Spinal cord (tissue), 9 donors: ENCODE measurements at regions not wholly inside any gene's neighbourhood (a gene's known extent, or its start where the extent isn't known, plus 50 kb on each side); places are given as distances from the start of the nearest gene placed in this dataset.
"Not testable (repeated sequence)": the region's sequence is repeated elsewhere in the genome, so short reads cannot be mapped to it uniquely, and the experiment has no call there.

Experiments
- DNase-seq, 6 donors: peaks; one replicate each; pipeline versions ENCODE4 v3.0.0 to v3.0.0-alpha.2; 2013 to 2015; ENCODE audit warnings: low spot score in 6 of 6, low read depth in 4 of 6
- H3K27ac ChIP-seq: one replicate; pipeline ENCODE4 v1.5.1; 2013; ENCODE audit warnings: low read depth, low read length, control low read depth
- H3K27me3 ChIP-seq: one replicate; pipeline ENCODE4 v1.6.1; 2013; ENCODE audit warnings: low read length; ENCODE audit not compliant: control insufficient read depth, insufficient read depth
- H3K36me3 ChIP-seq: one replicate; pipeline ENCODE4 v1.6.1; 2013; ENCODE audit warnings: low read length; ENCODE audit not compliant: control insufficient read depth, insufficient read depth
- H3K4me1 ChIP-seq: one replicate; pipeline ENCODE4 v1.6.1; 2013; ENCODE audit warnings: low read length; ENCODE audit not compliant: control insufficient read depth, insufficient read depth
- H3K4me3 ChIP-seq: one replicate; pipeline ENCODE4 v1.5.1; 2013; ENCODE audit warnings: low read depth, low read length, control low read depth
- H3K9me3 ChIP-seq: one replicate; pipeline ENCODE4 v1.6.1; 2013; ENCODE audit warnings: low read length; ENCODE audit not compliant: control insufficient read depth, insufficient read depth
- WGBS: methylation state at CpG from one replicate; pipeline ENCODE4 v1.1.5; 2013; ENCODE audit warnings: missing lambda C conversion rate; ENCODE audit not compliant: insufficient coverage; 5-methylcytosine and 5-hydroxymethylcytosine counted together
- donor health status: healthy.

- H3K27ac ChIP-seq, result no peak overlapping the region
- peaks cover 4% of the 10 kb centered on the region for H3K4me1 ChIP-seq
- H3K4me3 ChIP-seq, result no peak overlapping the region
- DNase-seq, result peak in 1 of 6 donors; percentile 20
- WGBS, result 30% methylated on average over 3 of the region's 4 CpGs
- no peaks in the 10 kb centered on the region for H3K9me3 ChIP-seq
- no peaks in the 10 kb centered on the region for H3K27me3 ChIP-seq
- H3K36me3 ChIP-seq, result no peaks in the 10 kb centered on the region
These were observed 238.4 kb upstream of the CCDC196 start for GRCh38 chr14:66247662-66248193.

DNA sequence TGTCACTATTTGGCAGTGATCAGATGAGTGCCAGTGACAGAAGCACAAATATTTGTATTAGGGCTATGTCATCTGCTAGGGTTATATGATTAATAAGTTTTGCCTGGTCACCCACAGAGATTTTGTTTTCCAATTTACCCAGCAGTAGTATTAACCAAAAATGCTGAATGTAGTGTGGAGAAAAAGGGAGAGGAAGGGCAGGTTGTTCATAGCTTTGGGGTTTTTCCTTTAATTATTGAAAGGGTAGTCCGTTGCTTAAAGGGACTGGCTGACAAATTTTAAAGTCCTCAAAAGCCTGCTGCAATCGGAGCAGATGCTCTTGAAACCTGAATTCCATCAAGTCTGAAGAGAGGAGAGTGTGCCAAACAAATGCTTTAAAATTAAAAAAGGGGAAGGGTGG lies 237.9 kb upstream of the CCDC196 start:
- Histone ChIP-seq H3K36me3 (no peaks in the 10 kb centered on the region), H3K9me3 (no peaks in the 10 kb centered on the region), H3K4me1 (peaks cover 4% of the 10 kb centered on the region), H3K27me3 (no peaks in the 10 kb centered on the region), H3K4me3 (no peak overlapping the region), H3K27ac (no peak overlapping the region)
- peak in 2 of 6 donors; percentile 45 to 72 for DNase-seq
- 30% methylated on average over 1 of the region's 2 CpGs for WGBS

GRCh38 chr14:66249544-66249943 lies 236.6 kb upstream of the CCDC196 start:
- Histone ChIP-seq H3K4me1 (peaks cover 4% of the 10 kb centered on the region), H3K4me3 (no peak overlapping the region), H3K27me3 (no peaks in the 10 kb centered on the region), H3K9me3 (no peaks in the 10 kb centered on the region), H3K27ac (no peak overlapping the region), H3K36me3 (no peaks in the 10 kb centered on the region)
- DNase-seq, result peak in 1 of 6 donors; percentile 38
- 68% methylated on average over 2 of the region's 3 CpGs for WGBS

GRCh38 chr14:66254038-66254437 lies 232.1 kb upstream of the CCDC196 start:
- H3K9me3 ChIP-seq, result no peaks in the 10 kb centered on the region
- no peaks in the 10 kb centered on the region for H3K27me3 ChIP-seq
- 42% methylated on average over 2 of the region's 3 CpGs for WGBS
- H3K4me3 ChIP-seq, result no peak overlapping the region
- no peak overlapping the region for H3K27ac ChIP-seq
- DNase-seq, result peak in 1 of 6 donors; percentile 52
- H3K36me3 ChIP-seq, result no peaks in the 10 kb centered on the region
- no peaks in the 10 kb centered on the region for H3K4me1 ChIP-seq

DNA sequence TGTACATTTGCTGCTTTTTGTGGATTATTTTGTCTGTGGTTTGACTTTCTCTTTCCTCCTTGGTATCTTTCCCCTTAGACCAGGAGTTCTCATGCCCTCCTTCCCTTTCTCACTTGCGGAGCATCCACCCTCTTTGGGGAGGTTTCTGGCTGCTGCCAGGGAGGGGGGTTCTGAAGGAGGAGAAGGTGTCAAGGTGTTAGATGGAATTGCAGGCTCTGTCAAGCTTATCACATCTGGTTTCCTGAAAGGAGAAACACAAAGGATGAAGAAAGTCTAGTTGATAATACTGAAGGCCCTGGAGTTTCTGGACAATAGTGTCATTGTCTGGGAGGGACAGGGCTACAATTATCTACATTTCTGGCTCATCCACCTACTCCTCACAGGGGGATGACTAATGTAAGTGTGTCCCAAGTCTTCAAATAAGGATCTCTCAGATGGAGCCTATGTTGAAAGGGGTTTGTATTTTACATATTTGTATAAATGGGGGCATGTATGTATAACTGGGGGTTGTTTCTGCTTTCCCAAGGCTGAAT lies 217.3 kb upstream of the CCDC196 start:
- Histone ChIP-seq H3K9me3 (no peaks in the 10 kb centered on the region), H3K4me3 (no peak overlapping the region), H3K36me3 (no peaks in the 10 kb centered on the region), H3K27ac (no peak overlapping the region), H3K27me3 (no peaks in the 10 kb centered on the region), H3K4me1 (peaks cover 3% of the 10 kb centered on the region)
- DNase-seq, result no peak
- no CpG with 5 or more reads among the region's 1 CpG for WGBS

GRCh38 chr14:66272221-66272620 lies 213.9 kb upstream of the CCDC196 start:
- whole genome bisulfite sequencing, result no CpG with 5 or more reads among the region's 1 CpG
- H3K27ac ChIP-seq, result no peak overlapping the region
- no peaks in the 10 kb centered on the region for H3K27me3 ChIP-seq
- H3K36me3 ChIP-seq, result no peaks in the 10 kb centered on the region
- H3K9me3 ChIP-seq, result no peaks in the 10 kb centered on the region
- no peak for DNase-seq
- no peak overlapping the region for H3K4me3 ChIP-seq
- peaks cover 3% of the 10 kb centered on the region for H3K4me1 ChIP-seq

GRCh38 chr14:66273261-66273832 lies 212.8 kb upstream of the CCDC196 start:
- Histone ChIP-seq H3K4me3 (no peak overlapping the region), H3K4me1 (peaks cover 3% of the 10 kb centered on the region), H3K27ac (no peak overlapping the region), H3K27me3 (no peaks in the 10 kb centered on the region), H3K36me3 (no peaks in the 10 kb centered on the region), H3K9me3 (no peaks in the 10 kb centered on the region)
- DNase-seq, result peak in 2 of 6 donors; percentile 15 to 80
- no CpG with 5 or more reads among the region's 1 CpG for WGBS

GRCh38 chr14:66278418-66278817 lies 207.8 kb upstream of the CCDC196 start:
- not testable (repeated sequence) for H3K4me3 ChIP-seq, H3K27ac ChIP-seq, H3K36me3 ChIP-seq, DNase-seq, H3K27me3 ChIP-seq, H3K9me3 ChIP-seq, H3K4me1 ChIP-seq
- WGBS, result no CpG with 5 or more reads among the region's 3 CpGs

DNA sequence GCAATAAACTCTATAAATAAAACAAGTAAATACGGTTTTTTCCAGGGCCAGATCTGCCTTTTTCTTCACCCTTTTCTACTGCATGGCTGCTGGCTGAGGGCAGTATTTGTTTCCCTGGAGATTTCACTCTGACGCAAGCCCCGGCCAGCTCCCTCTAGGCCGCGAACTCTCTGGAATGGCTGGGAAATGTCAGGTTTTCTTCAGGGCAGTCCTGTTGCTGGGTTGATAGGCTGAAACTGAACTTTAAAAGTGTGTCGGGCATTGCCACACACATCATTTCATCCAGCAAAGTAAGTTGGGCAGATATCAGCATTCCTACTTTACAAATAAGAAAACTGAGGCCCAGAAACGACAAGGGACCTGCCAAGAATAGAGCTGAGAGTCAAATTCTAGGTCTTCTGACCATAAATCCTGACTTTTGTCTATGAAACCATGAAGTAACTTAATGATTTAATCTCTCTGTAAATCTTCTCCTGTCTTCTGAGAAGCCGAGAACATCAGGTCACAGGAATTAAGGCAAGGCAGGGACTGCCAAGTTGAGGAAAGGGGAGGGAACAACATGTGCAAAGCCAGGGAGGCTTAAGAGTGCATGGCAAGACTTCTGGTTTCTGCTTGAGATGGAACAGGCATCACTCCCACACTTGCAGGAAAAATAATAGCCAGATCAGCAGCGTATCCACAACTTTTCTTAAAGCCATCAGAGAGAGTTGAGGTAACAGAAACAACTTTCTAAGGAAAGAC lies 205.0 kb upstream of the CCDC196 start:
- no peak overlapping the region for H3K4me3 ChIP-seq
- H3K27me3 ChIP-seq, result no peaks in the 10 kb centered on the region
- peak overlapping the region; percentile 22 for H3K27ac ChIP-seq
- WGBS, result 79% methylated on average over 7 of the region's 9 CpGs
- no peaks in the 10 kb centered on the region for H3K4me1 ChIP-seq
- H3K9me3 ChIP-seq, result no peaks in the 10 kb centered on the region
- H3K36me3 ChIP-seq, result no peaks in the 10 kb centered on the region
- peak in 3 of 6 donors; percentile 11 to 53 (median 26) for DNase-seq
